H9 (cell line): ENCODE measurements at regions not wholly inside any gene's neighbourhood (a gene's known extent, or its start where the extent isn't known, plus 50 kb on each side); places are given as distances from the start of the nearest gene placed in this dataset.

Source experiments
- DNase-seq: peaks from one replicate; pipeline ENCODE4 v3.0.0-alpha.2; 2017
- H2AFZ ChIP-seq: one replicate; pipeline ENCODE4 v1.6.1; 2013; ENCODE audit warnings: mild to moderate bottlenecking, low read length, control low read depth, moderate library complexity
- H2AK5ac ChIP-seq: 2 replicates; pipeline ENCODE4 v1.6.1; 2013; ENCODE audit warnings: low read length, control low read depth, mixed read lengths; ENCODE audit not compliant: insufficient read length
- H2BK120ac ChIP-seq: one replicate; pipeline ENCODE4 v1.6.1; 2013; ENCODE audit warnings: low read depth, mild to moderate bottlenecking, low read length, control low read depth, inconsistent platforms; ENCODE audit not compliant: poor library complexity, severe bottlenecking
- H2BK12ac ChIP-seq: 2 replicates; pipeline ENCODE4 v1.6.1; 2013; ENCODE audit warnings: low read length, control low read depth, mixed read lengths, low read depth; ENCODE audit not compliant: insufficient read length
- H2BK15ac ChIP-seq: 2 replicates; pipeline ENCODE4 v1.6.1; 2013; ENCODE audit warnings: low read depth, low read length, control low read depth
- H2BK20ac ChIP-seq: one replicate; pipeline ENCODE4 v1.6.1; 2013; ENCODE audit warnings: low read depth, mild to moderate bottlenecking, low read length, control low read depth, inconsistent platforms; ENCODE audit not compliant: poor library complexity, severe bottlenecking
- H2BK5ac ChIP-seq: 2 replicates; pipeline ENCODE4 v1.6.1; 2013; ENCODE audit warnings: low read length, control low read depth, mixed read lengths; ENCODE audit not compliant: insufficient read length
- H3K14ac ChIP-seq: 2 replicates; pipeline ENCODE4 v1.6.1; 2013; ENCODE audit warnings: low read length, control low read depth; ENCODE audit not compliant: insufficient read depth
- H3K18ac ChIP-seq: 2 replicates; pipeline ENCODE4 v1.6.1; 2013; ENCODE audit warnings: low read depth, mild to moderate bottlenecking, mixed read lengths, low read length, control low read depth; ENCODE audit not compliant: insufficient read length
- H3K23ac ChIP-seq: 2 replicates; pipeline ENCODE4 v1.6.1; 2013; ENCODE audit warnings: low read length, control low read depth, mixed read lengths, low read depth; ENCODE audit not compliant: insufficient read length
- H3K23me2 ChIP-seq: 2 replicates; pipeline ENCODE4 v1.6.1; 2013; ENCODE audit warnings: low read depth, mild to moderate bottlenecking, mixed read lengths, low read length, control low read depth; ENCODE audit not compliant: insufficient read length, poor library complexity, severe bottlenecking
- H3K27ac ChIP-seq: 2 replicates; pipeline ENCODE4 v1.5.1; 2013; ENCODE audit warnings: low read length, control low read depth, mixed read lengths, low read depth; ENCODE audit not compliant: insufficient read length
- H3K27me3 ChIP-seq: 2 replicates; pipeline ENCODE4 v1.6.1; 2013; ENCODE audit warnings: low read length, control low read depth, inconsistent platforms; ENCODE audit not compliant: insufficient read depth
- H3K4ac ChIP-seq: 2 replicates; pipeline ENCODE4 v1.6.1; 2013; ENCODE audit warnings: low read depth, mild to moderate bottlenecking, control low read depth, inconsistent platforms, low read length, moderate library complexity
- H3K4me1 ChIP-seq: 2 replicates; pipeline ENCODE4 v1.6.1; 2013; ENCODE audit warnings: low read length, control low read depth, inconsistent platforms; ENCODE audit not compliant: insufficient read depth
- H3K4me2 ChIP-seq: 2 replicates; pipeline ENCODE4 v1.6.1; 2013; ENCODE audit warnings: low read length, control low read depth, mixed read lengths; ENCODE audit not compliant: insufficient read length, insufficient read depth
- H3K56ac ChIP-seq: 2 replicates; pipeline ENCODE4 v1.6.1; 2013; ENCODE audit warnings: low read depth, mild to moderate bottlenecking, mixed read lengths, low read length, control low read depth; ENCODE audit not compliant: insufficient read length
- H3K79me1 ChIP-seq: 2 replicates; pipeline ENCODE4 v1.6.1; 2013; ENCODE audit warnings: low read depth, mild to moderate bottlenecking, moderate library complexity, low read length, control low read depth, inconsistent platforms; ENCODE audit not compliant: insufficient read depth, poor library complexity, severe bottlenecking
- H3K79me2 ChIP-seq: 2 replicates; pipeline ENCODE4 v1.6.1; 2013; ENCODE audit warnings: low read length, control low read depth, inconsistent platforms; ENCODE audit not compliant: insufficient read depth
- H3K9ac ChIP-seq: 2 replicates; pipeline ENCODE4 v1.6.1; 2013; ENCODE audit warnings: low read length, control low read depth, mixed read lengths; ENCODE audit not compliant: insufficient read length; ENCODE audit errors: extremely low read depth
- H3K9me3 ChIP-seq: one replicate; pipeline ENCODE4 v1.6.1; 2013; ENCODE audit warnings: low read depth, low read length, inconsistent platforms; ENCODE audit not compliant: control insufficient read depth
- H3T11ph ChIP-seq: one replicate; pipeline ENCODE4 v1.6.1; 2013; ENCODE audit warnings: mild to moderate bottlenecking, low read length, control low read depth, inconsistent platforms
- H4K20me1 ChIP-seq: one replicate; pipeline ENCODE4 v1.6.1; 2013; ENCODE audit not compliant: control insufficient read depth, insufficient read length, insufficient read depth
- H4K5ac ChIP-seq: 2 replicates; pipeline ENCODE4 v1.6.1; 2013; ENCODE audit warnings: low read depth, mild to moderate bottlenecking, mixed read lengths, low read length, control low read depth; ENCODE audit not compliant: insufficient read length
- H4K8ac ChIP-seq: replicated peaks from 2 replicates; pipeline ENCODE4 v1.6.1; 2013; ENCODE audit warnings: low read length, control low read depth, mixed read lengths, low read depth; ENCODE audit not compliant: insufficient read length
- H4K91ac ChIP-seq: 2 replicates; pipeline ENCODE4 v1.6.1; 2013; ENCODE audit warnings: low read depth, mild to moderate bottlenecking, moderate library complexity, mixed read lengths, low read length, control low read depth; ENCODE audit not compliant: insufficient read length
- H3K27ac Mint-ChIP-seq, 3 experiments: 2 replicates in 2 of 3; 3 replicates in 1 of 3; pipeline ENCODE4 v1.8.0; 2020 to 2021; ENCODE audit warnings: mixed read lengths in 3 of 3, mild to moderate bottlenecking in 1 of 3, moderate library complexity in 1 of 3
- H3K27me3 Mint-ChIP-seq: 2 replicates; pipeline ENCODE4 v1.8.0; 2021; ENCODE audit warnings: low read depth, mild to moderate bottlenecking, moderate library complexity, mixed read lengths
- H3K36me3 Mint-ChIP-seq, 3 experiments: 2 replicates in 2 of 3; 3 replicates in 1 of 3; pipeline ENCODE4 v1.8.0; 2020 to 2021; ENCODE audit warnings: low read depth in 3 of 3, mixed read lengths in 3 of 3; ENCODE audit not compliant: insufficient read depth in 1 of 3
- H3K4me1 Mint-ChIP-seq, 2 experiments: 2 replicates each; pipeline ENCODE4 v1.8.0; 2020; ENCODE audit warnings: mixed read lengths in 2 of 2
- H3K4me3 Mint-ChIP-seq, 2 experiments: 2 replicates in 1 of 2; 3 replicates in 1 of 2; pipeline ENCODE4 v1.8.0; 2020 to 2021; ENCODE audit warnings: mild to moderate bottlenecking in 2 of 2, mixed read lengths in 2 of 2, moderate library complexity in 1 of 2
- H3K9me3 Mint-ChIP-seq, 2 experiments: 2 replicates in 1 of 2; 3 replicates in 1 of 2; pipeline ENCODE4 v1.8.0; 2020; ENCODE audit warnings: mild to moderate bottlenecking in 2 of 2, mixed read lengths in 2 of 2, moderate library complexity in 1 of 2
- CTCF ChIP-seq: fragments of 200-600 bp; sonication (generic); conservative IDR thresholded peaks from 3 replicates; pipeline ENCODE4 v1.8.0; 2021; ENCODE audit warnings: antibody characterized with exemption, mild to moderate bottlenecking
- WGBS: extraction: QIAGEN DNeasy Blood & Tissue Kit; methylation state at CpG from one replicate; pipeline ENCODE4 v1.1.7; 2013; ENCODE audit warnings: missing lambda C conversion rate, low lambda C conversion rate, mixed read lengths; ENCODE audit not compliant: insufficient read length; ENCODE audit errors: extremely low coverage; 5-methylcytosine and 5-hydroxymethylcytosine counted together

GRCh38 chrX:10047133-10047532 lies 80.0 kb downstream of the CLDN34 start:
- Histone ChIP-seq H3K27ac (no peak overlapping the region), H3K79me2 (no peaks in the 10 kb centered on the region; the same call in 1 of the 2 replicates)

More at GRCh38 chrX:10047133-10047532, 80.0 kb downstream of the CLDN34 start:
- H3K9me3 Mint-ChIP-seq = peaks cover 39 to 62% of the 10 kb centered on the region in 2 experiments
- no peaks in the 10 kb centered on the region for H3K23me2 ChIP-seq
- no peak overlapping the region for H4K91ac ChIP-seq
- peaks cover 24% of the 10 kb centered on the region for H3K4me1 ChIP-seq
- no peak overlapping the region for H2BK20ac ChIP-seq
- H2AK5ac ChIP-seq = no peak overlapping the region
- no peak overlapping the region for H3K56ac ChIP-seq
- H3K4me1 Mint-ChIP-seq = peaks cover 61 to 68% of the 10 kb centered on the region in 2 experiments
- no peaks in the 10 kb centered on the region for H3K27me3 Mint-ChIP-seq
- no peak for TF ChIP-seq CTCF
- H3K4me3 Mint-ChIP-seq = no peak overlapping the region
- no peak overlapping the region for H4K5ac ChIP-seq
- no peak overlapping the region for H4K8ac ChIP-seq
- H3K9ac ChIP-seq = no peak overlapping the region
- peak overlapping the region; percentile 23 to 94 (median 47); a peak in 3 of 7 replicates for H3K27ac Mint-ChIP-seq
- H3K9me3 ChIP-seq = no peaks in the 10 kb centered on the region
- H3K36me3 Mint-ChIP-seq = peaks cover 4 to 11% (median 4%) of the 10 kb centered on the region in 3 experiments; a peak in 3 of 7 replicates
- no peak overlapping the region for H3K4ac ChIP-seq
- H2AFZ ChIP-seq = no peak overlapping the region
- no peaks in the 10 kb centered on the region for H3K27me3 ChIP-seq
- no peaks in the 10 kb centered on the region for H3K79me1 ChIP-seq
- H2BK5ac ChIP-seq = no peak overlapping the region
- no peak overlapping the region for H2BK120ac ChIP-seq
- H3T11ph ChIP-seq = no peak overlapping the region
- no peaks in the 10 kb centered on the region for H4K20me1 ChIP-seq
- no peak overlapping the region for H2BK12ac ChIP-seq
- H3K4me2 ChIP-seq = no peak overlapping the region
- no peak overlapping the region for H3K23ac ChIP-seq
- no peak overlapping the region for H2BK15ac ChIP-seq
- no peak overlapping the region for H3K14ac ChIP-seq
- H3K18ac ChIP-seq = no peak overlapping the region
- no peak for DNase-seq
- no CpG with 5 or more reads among the region's 7 CpGs for WGBS
